AG10803 (cell line): ENCODE measurements at regions not wholly inside any gene's neighbourhood (a gene's known extent, or its start where the extent isn't known, plus 50 kb on each side); places are given as distances from the start of the nearest gene placed in this dataset.
"Not testable (repeated sequence)": the region's sequence is repeated elsewhere in the genome, so short reads cannot be mapped to it uniquely, and the experiment has no call there.

Source experiments
- DNase-seq: peaks from one replicate; pipeline ENCODE4 v3.0.0; 2010; ENCODE audit warnings: low read depth
- H3K4me3 ChIP-seq: 2 replicates; pipeline ENCODE4 v1.5.1; 2011; ENCODE audit warnings: mild to moderate bottlenecking, low read length, control low read depth
- TF ChIP-seq, protein P1 (sequence below): conservative IDR thresholded peaks from 2 replicates; pipeline ENCODE4 v1.5.1; 2011; ENCODE audit warnings: mild to moderate bottlenecking, low read length, control low read depth, inconsistent platforms

DNA sequence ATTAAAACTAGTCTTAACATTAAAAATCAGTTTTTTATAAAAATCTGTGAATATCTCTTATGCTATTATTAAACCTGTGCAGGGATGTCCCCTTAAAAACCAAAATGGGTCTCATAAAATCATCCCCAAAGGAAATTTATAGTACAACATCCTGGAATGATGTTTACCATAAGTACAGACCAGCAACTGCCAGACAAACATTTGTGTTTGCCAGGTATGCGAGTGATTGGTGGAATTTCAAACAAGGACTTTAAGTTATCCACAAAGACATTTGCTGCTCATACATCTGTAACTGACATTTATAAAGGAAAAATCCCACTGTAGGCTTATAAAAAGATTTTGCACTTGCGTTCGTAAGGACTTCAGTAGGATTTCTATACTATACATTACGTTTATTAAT lies 1375.4 kb upstream of the WWC1 start:
- no peak overlapping the region for H3K4me3 ChIP-seq
- DNase-seq = no peak
- TF ChIP-seq, protein P1, sequence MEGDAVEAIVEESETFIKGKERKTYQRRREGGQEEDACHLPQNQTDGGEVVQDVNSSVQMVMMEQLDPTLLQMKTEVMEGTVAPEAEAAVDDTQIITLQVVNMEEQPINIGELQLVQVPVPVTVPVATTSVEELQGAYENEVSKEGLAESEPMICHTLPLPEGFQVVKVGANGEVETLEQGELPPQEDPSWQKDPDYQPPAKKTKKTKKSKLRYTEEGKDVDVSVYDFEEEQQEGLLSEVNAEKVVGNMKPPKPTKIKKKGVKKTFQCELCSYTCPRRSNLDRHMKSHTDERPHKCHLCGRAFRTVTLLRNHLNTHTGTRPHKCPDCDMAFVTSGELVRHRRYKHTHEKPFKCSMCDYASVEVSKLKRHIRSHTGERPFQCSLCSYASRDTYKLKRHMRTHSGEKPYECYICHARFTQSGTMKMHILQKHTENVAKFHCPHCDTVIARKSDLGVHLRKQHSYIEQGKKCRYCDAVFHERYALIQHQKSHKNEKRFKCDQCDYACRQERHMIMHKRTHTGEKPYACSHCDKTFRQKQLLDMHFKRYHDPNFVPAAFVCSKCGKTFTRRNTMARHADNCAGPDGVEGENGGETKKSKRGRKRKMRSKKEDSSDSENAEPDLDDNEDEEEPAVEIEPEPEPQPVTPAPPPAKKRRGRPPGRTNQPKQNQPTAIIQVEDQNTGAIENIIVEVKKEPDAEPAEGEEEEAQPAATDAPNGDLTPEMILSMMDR = no peak

DNA sequence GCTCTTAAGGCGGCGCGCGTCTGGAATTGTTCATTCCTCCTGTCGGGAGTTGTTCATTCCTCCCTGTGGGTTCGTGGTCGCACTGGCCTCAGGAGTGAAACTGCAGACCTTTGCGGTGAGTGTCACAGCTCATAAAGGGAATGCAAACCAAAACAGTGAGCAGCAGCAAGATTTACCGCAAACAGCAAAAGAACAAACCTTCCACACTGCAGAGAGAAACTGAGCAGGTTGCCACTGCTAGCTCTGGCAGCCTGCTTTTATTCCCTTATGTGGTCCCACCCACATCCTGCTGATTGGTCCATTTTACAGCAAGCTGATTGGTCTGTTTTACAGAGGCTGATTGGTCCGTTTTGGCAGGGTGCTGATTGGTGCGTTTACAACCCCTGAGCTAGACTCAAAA lies 1365.3 kb upstream of the WWC1 start:
- DNase-seq = no peak
- no peak overlapping the region for H3K4me3 ChIP-seq
- TF ChIP-seq, protein P1 = no peak

DNA sequence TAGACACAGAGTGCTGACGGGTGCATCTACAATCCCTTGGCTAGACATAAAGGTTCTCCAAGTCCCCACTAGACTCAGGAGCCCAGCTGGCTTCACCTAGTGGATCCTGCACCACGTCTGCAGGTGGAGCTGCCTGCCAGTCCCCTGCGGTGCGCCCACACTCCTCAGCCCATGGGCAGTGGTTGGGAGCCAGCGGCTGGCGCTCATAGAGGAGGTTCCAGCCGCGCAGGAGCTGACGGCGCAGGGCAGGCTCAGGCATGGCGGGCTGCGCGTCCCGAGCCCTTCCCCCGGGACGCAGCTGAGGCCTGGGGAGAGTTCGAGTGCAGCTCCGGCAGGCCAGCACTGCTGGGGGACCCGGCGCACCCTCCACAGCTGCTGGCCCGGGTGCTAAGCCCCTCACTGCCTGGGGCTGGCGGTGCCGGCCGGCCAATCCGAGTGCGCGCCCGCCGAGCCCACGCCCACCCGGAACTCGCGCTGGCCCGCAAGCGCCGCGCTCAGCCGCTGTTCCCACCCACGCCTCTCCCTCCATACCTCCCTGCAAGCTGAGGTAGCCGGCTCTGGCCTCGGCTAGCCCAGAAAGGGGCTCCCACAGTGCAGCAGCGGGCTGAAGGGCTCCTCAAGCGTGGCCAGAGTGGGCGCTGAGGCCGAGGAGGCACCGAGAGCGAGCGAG lies 1364.5 kb upstream of the WWC1 start:
- H3K4me3 ChIP-seq, DNase-seq: not testable (repeated sequence)

DNA sequence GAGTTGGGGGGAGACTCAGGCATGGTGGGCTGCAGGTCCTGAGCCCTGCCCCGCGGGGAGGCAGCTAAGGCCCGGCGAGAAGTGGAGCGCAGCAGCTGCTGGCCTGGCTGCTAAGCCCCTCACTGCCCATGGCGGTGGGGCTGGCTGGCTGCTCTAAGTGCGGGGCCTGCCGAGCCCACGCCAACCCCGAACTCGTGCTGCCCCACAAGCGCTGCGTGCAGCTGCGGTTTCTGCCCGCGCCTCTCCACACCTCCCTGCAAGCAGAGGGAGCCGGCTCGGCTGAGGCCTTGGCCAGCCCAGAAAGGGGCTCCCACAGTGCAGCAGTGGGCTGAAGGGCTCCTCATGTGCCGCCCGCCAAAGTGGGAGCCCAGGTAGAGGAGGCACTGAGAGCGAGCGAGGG lies 1355.1 kb upstream of the WWC1 start:
- TF ChIP-seq, protein P1 = no peak
- H3K4me3 ChIP-seq = no peak overlapping the region
- DNase-seq = no peak

DNA sequence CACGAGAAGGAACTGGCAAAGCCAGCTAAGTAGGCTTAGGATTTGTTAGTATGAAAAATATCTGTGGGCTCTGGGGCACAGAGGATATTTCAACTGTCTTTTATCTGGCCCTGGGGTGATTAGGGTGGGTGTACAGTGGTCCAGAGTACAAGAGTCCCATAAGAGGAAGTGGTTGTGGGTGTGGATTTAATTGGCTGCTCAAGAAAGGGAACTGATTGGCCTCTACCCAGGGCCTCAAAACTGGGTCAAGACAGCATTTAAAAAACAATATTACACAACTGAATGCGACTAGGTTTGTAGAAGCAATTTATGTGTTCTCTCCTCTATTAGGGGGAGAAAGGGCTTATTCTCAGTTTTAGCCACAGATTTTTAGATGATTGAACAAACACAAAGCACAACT lies 1353.4 kb upstream of the WWC1 start:
- DNase-seq = no peak
- no peak overlapping the region for H3K4me3 ChIP-seq
- TF ChIP-seq, protein P1 = no peak

DNA sequence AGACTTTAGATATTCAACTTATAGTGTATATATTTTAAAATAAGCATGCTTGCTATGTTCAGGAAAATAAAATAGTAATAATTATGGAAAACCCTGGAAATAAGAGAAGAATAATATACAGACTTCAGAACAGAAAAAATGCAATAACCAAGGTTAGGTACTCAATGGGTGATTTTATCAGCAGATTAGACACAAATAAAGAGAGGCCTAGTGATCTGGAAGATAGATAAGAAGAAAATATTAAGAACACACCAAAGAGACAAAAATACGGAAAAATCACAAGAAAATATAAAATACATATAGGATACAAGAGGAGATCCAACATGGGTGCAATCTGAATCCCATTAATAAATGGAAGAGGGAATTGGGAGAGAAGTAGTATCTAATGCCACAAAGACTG lies 1348.5 kb upstream of the WWC1 start:
- no peak for DNase-seq
- no peak overlapping the region for H3K4me3 ChIP-seq
- TF ChIP-seq, protein P1 = no peak

DNA sequence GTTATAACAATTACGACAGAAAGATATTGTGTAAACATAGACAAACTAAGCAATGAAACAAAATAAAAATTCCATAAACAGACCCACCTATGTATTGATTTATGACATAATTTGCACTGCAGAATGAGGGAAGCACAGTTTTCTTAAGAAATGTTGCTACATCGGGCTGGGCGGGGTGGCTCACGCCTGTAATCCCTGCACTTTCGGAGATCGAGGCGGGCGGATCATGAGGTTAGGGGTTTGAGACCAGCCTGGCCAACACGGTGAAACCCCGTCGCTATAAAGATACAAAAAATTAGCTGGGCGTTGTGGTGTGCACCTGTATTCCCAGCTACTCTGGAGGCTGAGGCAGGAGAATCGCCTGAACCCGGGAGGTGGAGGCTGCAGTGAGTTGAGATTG lies 1344.4 kb upstream of the WWC1 start:
- no peak overlapping the region for H3K4me3 ChIP-seq
- TF ChIP-seq, protein P1 = no peak
- DNase-seq = no peak

DNA sequence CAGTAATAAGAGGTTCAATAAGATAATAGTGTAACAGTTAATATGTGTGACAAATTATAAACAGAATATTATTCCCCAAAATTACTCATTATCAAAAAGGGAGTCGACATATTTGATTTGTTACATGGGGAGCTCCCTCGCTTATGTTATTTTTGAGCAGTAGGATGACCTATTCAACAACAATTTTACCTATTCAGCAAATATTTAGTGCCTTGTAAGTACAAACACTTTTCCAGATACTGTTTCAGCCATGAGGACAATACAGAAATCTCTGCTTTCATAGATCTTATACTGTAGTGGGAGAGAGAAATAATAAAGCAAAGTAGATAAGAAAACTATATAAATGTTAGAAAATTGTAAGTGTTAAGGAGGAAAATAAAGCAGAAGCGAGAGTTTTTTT lies 1342.8 kb upstream of the WWC1 start:
- TF ChIP-seq, protein P1 = no peak
- DNase-seq = no peak

More for the DNA sequence above, 1342.8 kb upstream of the WWC1 start:
- H3K4me3 ChIP-seq = no peak overlapping the region
